HCT116 (cell line): ENCODE measurements at regions not wholly inside any gene's neighbourhood (a gene's known extent, or its start where the extent isn't known, plus 50 kb on each side); places are given as distances from the start of the nearest gene placed in this dataset.

Source experiments
- ATAC-seq: fragments of 200-7000 bp; cut with Tn5 transposase; 2 replicates; pipeline ENCODE4 v1.9.1; 2020; ENCODE audit warnings: mild to moderate bottlenecking, moderate library complexity
- BruUV-seq: library from RNA; stranded (reverse); fragments of 400-500 nt; replicated peaks from 2 replicates; lab custom pipeline; 2021; lab: Mats Ljungman, UMichigan
- CTCF ChIA-PET: fragments of 300-600 bp; sonication (Branson Sonifier 250); formaldehyde crosslinking; loops from one replicate; lab custom pipeline; 2021; ENCODE audit warnings: antibody characterized with exemption; lab: Charles Lee
- POLR2A ChIA-PET: fragments of 300-600, 350-600 bp; sonication (Branson Sonifier 250); formaldehyde crosslinking; loops from one replicate; lab custom pipeline; 2021; ENCODE audit warnings: antibody characterized with exemption; lab: Charles Lee
- RAD21 ChIA-PET, 2 experiments: fragments of 300-600 bp; sonication (Branson Sonifier 250); formaldehyde crosslinking; loops; one replicate each; lab custom pipeline; 2023; ENCODE audit warnings: low total read pairs in 2 of 2; ENCODE audit not compliant: uncharacterized antibody in 2 of 2, unreplicated experiment in 2 of 2, low non-redundant PET in 1 of 2; lab: Charles Lee
- DNase-seq: peaks from one replicate; pipeline ENCODE4 v3.0.0-alpha.2; 2010; ENCODE audit warnings: low read depth, low spot score
- H2AFZ ChIP-seq: fragments of 200-600 bp; shearing (Covaris generic), sonication (generic); 2 replicates; pipeline ENCODE4 v1.6.1; 2017; ENCODE audit warnings: low read depth, mixed run types, mixed read lengths, antibody characterized with exemption, low read length; ENCODE audit not compliant: poor library complexity, severe bottlenecking
- H3K27ac ChIP-seq: 2 replicates; pipeline ENCODE4 v1.5.1; 2012; ENCODE audit warnings: low read depth, low read length
- H3K27me3 ChIP-seq: fragments of 200-600 bp; sonication (generic); 2 replicates; pipeline ENCODE4 v1.6.1; 2016; ENCODE audit warnings: mixed run types, low read length, mixed read lengths; ENCODE audit not compliant: insufficient read depth
- H3K36me3 ChIP-seq, 2 experiments: fragments of 200-500 bp in 1 of 2; fragments of 200-600 bp in 1 of 2; sonication (Bioruptor generic) in 1 of 2; sonication (generic) in 1 of 2; 2 replicates each; pipeline versions ENCODE4 v1.5.1 to v1.6.1; 2014 to 2016; ENCODE audit warnings: low read length in 2 of 2, inconsistent platforms in 1 of 2, mixed read lengths in 1 of 2, mixed run types in 1 of 2; ENCODE audit not compliant: insufficient read depth in 2 of 2, control insufficient read depth in 1 of 2
- H3K4me1 ChIP-seq, 2 experiments: fragments of 200-600 bp in 1 of 2; sonication (generic) in 1 of 2; 2 replicates each; pipeline versions ENCODE4 v1.5.1 to v1.6.1; 2012 to 2017; ENCODE audit warnings: low read length in 2 of 2, inconsistent platforms in 1 of 2, mild to moderate bottlenecking in 1 of 2, mixed read lengths in 1 of 2, mixed run types in 1 of 2, moderate library complexity in 1 of 2; ENCODE audit not compliant: insufficient read depth in 2 of 2, control insufficient read depth in 1 of 2
- H3K4me2 ChIP-seq: fragments of 200-600 bp; sonication (generic); 2 replicates; pipeline ENCODE4 v1.6.1; 2017; ENCODE audit warnings: mixed run types, low read length, mixed read lengths
- H3K4me3 ChIP-seq, 2 experiments: fragments of 200-600 bp in 1 of 2; sonication (generic) in 1 of 2; replicated peaks in 1 of 2; 2 replicates each; pipeline ENCODE4 v1.5.1; 2011 to 2016; ENCODE audit warnings: low read length in 2 of 2, control low read depth in 1 of 2, low read depth in 1 of 2, mild to moderate bottlenecking in 1 of 2, mixed read lengths in 1 of 2, mixed run types in 1 of 2
- H3K79me2 ChIP-seq: fragments of 200-600 bp; sonication (generic); 2 replicates; pipeline ENCODE4 v1.6.1; 2017; ENCODE audit warnings: mild to moderate bottlenecking, mixed run types, low read length, moderate library complexity, mixed read lengths; ENCODE audit not compliant: insufficient read depth
- H3K9ac ChIP-seq: fragments of 200-600 bp; sonication (generic); 2 replicates; pipeline ENCODE4 v1.6.1; 2016; ENCODE audit warnings: low read length, mixed read lengths
- H3K9me2 ChIP-seq: fragments of 200-600 bp; sonication (generic), shearing (Covaris generic); 2 replicates; pipeline ENCODE4 v1.6.1; 2017; ENCODE audit warnings: mixed run types, mild to moderate bottlenecking, moderate library complexity; ENCODE audit not compliant: insufficient read depth
- H3K9me3 ChIP-seq, 2 experiments: fragments of 200-500 bp in 1 of 2; fragments of 200-600 bp in 1 of 2; sonication (Bioruptor generic) in 1 of 2; sonication (generic) in 1 of 2; 2 replicates each; pipeline ENCODE4 v1.6.1; 2014 to 2017; ENCODE audit warnings: low read length in 2 of 2, mixed read lengths in 2 of 2, inconsistent platforms in 1 of 2, low read depth in 1 of 2, mild to moderate bottlenecking in 1 of 2, mixed run types in 1 of 2, moderate library complexity in 1 of 2; ENCODE audit not compliant: control insufficient read depth in 1 of 2, insufficient read depth in 1 of 2
- H4K20me1 ChIP-seq: fragments of 200-600 bp; sonication (generic), shearing (Covaris generic); 2 replicates; pipeline ENCODE4 v1.6.1; 2017; ENCODE audit warnings: mixed run types, mild to moderate bottlenecking, moderate library complexity; ENCODE audit not compliant: insufficient read depth
- FOSL1 ChIP-seq: IDR thresholded peaks from 2 replicates; pipeline ENCODE4 v1.6.1; 2012; ENCODE audit warnings: low read depth
- JUND ChIP-seq: IDR thresholded peaks from 2 replicates; pipeline ENCODE4 v1.6.1; 2012
- RAD21 ChIP-seq: IDR thresholded peaks from 2 replicates; pipeline ENCODE4 v1.6.1; 2012; ENCODE audit warnings: low read depth, mild to moderate bottlenecking
- SIN3A ChIP-seq: IDR thresholded peaks from 2 replicates; pipeline ENCODE4 v1.6.1; 2012; ENCODE audit warnings: low read depth
- SP1 ChIP-seq: IDR thresholded peaks from 2 replicates; pipeline ENCODE4 v1.6.1; 2012; ENCODE audit warnings: low read depth
- SRF ChIP-seq: IDR thresholded peaks from 2 replicates; pipeline ENCODE4 v1.6.1; 2012; ENCODE audit warnings: low read depth
- YY1 ChIP-seq: IDR thresholded peaks from 2 replicates; pipeline ENCODE4 v1.6.1; 2011; ENCODE audit warnings: low read length, low read depth, moderate library complexity, mild to moderate bottlenecking; ENCODE audit not compliant: insufficient replicate concordance; ENCODE audit errors: extremely low read depth
- ZNF274 ChIP-seq: fragments of 200-500 bp; sonication (Bioruptor generic); IDR thresholded peaks from 2 replicates; pipeline ENCODE4 v1.6.1; 2014; ENCODE audit warnings: mild to moderate bottlenecking, low read depth, low read length, inconsistent platforms
- intact Hi-C: fragments of 100-400 bp; cut with micrococcal nuclease; formaldehyde crosslinking; loops from 2 replicates; pipeline ENCODE4 v1.10.0; 2022

GRCh38 chr5:133899506-133899905 is 68.9 kb downstream of the C5orf15 start:
- no TSS peak for BruUV-seq
- CTCF ChIA-PET: no interaction called here
- no peak overlapping the region for H3K4me3 ChIP-seq
- H3K9me3 ChIP-seq: no peaks in the 10 kb centered on the region
- H3K9ac ChIP-seq: no peak overlapping the region
- no peaks in the 10 kb centered on the region for H3K79me2 ChIP-seq
- no peaks in the 10 kb centered on the region for H3K4me1 ChIP-seq
- H3K4me2 ChIP-seq: no peak overlapping the region
- no peak overlapping the region for H2AFZ ChIP-seq
- H3K27me3 ChIP-seq: no peaks in the 10 kb centered on the region
- RAD21 ChIA-PET: no interaction called here
- H3K9me2 ChIP-seq: no peaks in the 10 kb centered on the region
- POLR2A ChIA-PET: no interaction called here
- intact Hi-C loops: no loop called here
- ATAC-seq (no peak), DNase-seq (no peak)
- H3K27ac ChIP-seq: no peak overlapping the region
- TF ChIP-seq RAD21 (no peak), JUND (no peak), SP1 (no peak), YY1 (no peak), SIN3A (no peak)
- H3K36me3 ChIP-seq: no peaks in the 10 kb centered on the region
- H4K20me1 ChIP-seq: no peaks in the 10 kb centered on the region

DNA sequence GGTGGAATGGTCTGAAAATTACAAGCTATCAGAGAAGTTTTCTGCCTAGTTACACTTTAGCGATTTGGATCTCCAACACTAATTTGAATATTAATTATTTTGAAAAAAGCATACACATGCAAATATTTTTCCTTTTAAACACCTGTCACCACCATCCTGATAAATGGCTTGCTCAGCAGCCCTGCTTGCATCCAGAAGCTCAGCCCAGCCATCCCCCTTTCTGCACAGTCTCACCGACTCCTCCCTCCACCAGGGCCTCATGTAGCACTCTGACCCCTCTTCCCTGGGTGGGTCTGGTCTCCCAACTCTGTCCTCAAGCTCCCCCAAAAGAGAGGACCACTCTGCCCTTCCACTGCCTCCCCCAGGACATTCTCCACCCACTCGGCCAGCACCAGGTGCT is 70.0 kb downstream of the C5orf15 start:
- RAD21 ChIA-PET: no interaction called here
- no peak overlapping the region for H3K4me2 ChIP-seq
- H3K27ac ChIP-seq: no peak overlapping the region
- no peak overlapping the region for H2AFZ ChIP-seq
- CTCF ChIA-PET: no interaction called here
- H3K36me3 ChIP-seq: no peaks in the 10 kb centered on the region
- no peak for DNase-seq
- no peak for ATAC-seq
- POLR2A ChIA-PET: no interaction called here
- H3K9me2 ChIP-seq: no peaks in the 10 kb centered on the region
- no peak overlapping the region for H3K9ac ChIP-seq
- TF ChIP-seq SRF (no peak), FOSL1 (no peak), ZNF274 (no peak)
- H3K27me3 ChIP-seq: no peaks in the 10 kb centered on the region; the same call in 1 of the 2 replicates
- H4K20me1 ChIP-seq: no peaks in the 10 kb centered on the region
- H3K9me3 ChIP-seq: no peaks in the 10 kb centered on the region
- no peaks in the 10 kb centered on the region for H3K4me1 ChIP-seq
- intact Hi-C loops: no loop called here
- H3K4me3 ChIP-seq: no peak overlapping the region
- H3K79me2 ChIP-seq: no peaks in the 10 kb centered on the region
- BruUV-seq: no TSS peak
